GM06990 (cell line): ENCODE measurements at regions not wholly inside any gene's neighbourhood (a gene's known extent, or its start where the extent isn't known, plus 50 kb on each side); places are given as distances from the start of the nearest gene placed in this dataset.

Experiments used
- DNase-seq: peaks from one replicate; pipeline ENCODE4 v3.0.0-alpha.2; 2011; ENCODE audit not compliant: insufficient read length; ENCODE audit errors: extremely low read depth
- H3K27me3 ChIP-seq: replicated peaks from 2 replicates; pipeline ENCODE4 v1.6.0; 2011; ENCODE audit warnings: low read length; ENCODE audit not compliant: control insufficient read depth, insufficient read depth
- H3K36me3 ChIP-seq: 2 replicates; pipeline ENCODE4 v1.5.1; 2011; ENCODE audit warnings: low read length; ENCODE audit not compliant: control insufficient read depth, insufficient read depth
- H3K4me3 ChIP-seq: replicated peaks from 2 replicates; pipeline ENCODE4 v1.5.1; 2011; ENCODE audit warnings: low read depth, mild to moderate bottlenecking, control low read depth, low read length
- CTCF ChIP-seq: IDR thresholded peaks from 2 replicates; pipeline ENCODE4 v1.5.1; 2011; ENCODE audit warnings: low read length, control low read depth, mild to moderate bottlenecking, inconsistent platforms; ENCODE audit not compliant: insufficient read depth, poor library complexity, severe bottlenecking

- no peak for DNase-seq
- Histone ChIP-seq H3K4me3 (no peak overlapping the region), H3K27me3 (no peaks in the 10 kb centered on the region), H3K36me3 (no peaks in the 10 kb centered on the region)
- TF ChIP-seq CTCF: no peak
Observed at GRCh38 chr13:111402441-111402840, 82.0 kb downstream of the TEX29 start.

GRCh38 chr13:111403266-111403665 lies 82.8 kb downstream of the TEX29 start:
- Histone ChIP-seq H3K27me3 (no peaks in the 10 kb centered on the region), H3K36me3 (no peaks in the 10 kb centered on the region), H3K4me3 (no peak overlapping the region)
- no peak for TF ChIP-seq CTCF
- DNase-seq: no peak

GRCh38 chr13:111404746-111405145 lies 84.3 kb downstream of the TEX29 start:
- TF ChIP-seq CTCF: no peak
- Histone ChIP-seq H3K27me3 (no peaks in the 10 kb centered on the region), H3K36me3 (no peaks in the 10 kb centered on the region), H3K4me3 (no peak overlapping the region)
- no peak for DNase-seq

- H3K27me3 ChIP-seq: no peaks in the 10 kb centered on the region
- no peak for DNase-seq
Observed at GRCh38 chr13:111406636-111407035, 86.2 kb downstream of the TEX29 start.

GRCh38 chr13:111407381-111408131 lies 87.1 kb downstream of the TEX29 start:
- no peak for DNase-seq
- no peak for TF ChIP-seq CTCF
- no peaks in the 10 kb centered on the region for H3K36me3 ChIP-seq
- peaks cover 2% of the 10 kb centered on the region for H3K27me3 ChIP-seq
- H3K4me3 ChIP-seq: no peak overlapping the region

More at GRCh38 chr13:111406636-111407035, 86.2 kb downstream of the TEX29 start:
- Histone ChIP-seq H3K36me3 (no peaks in the 10 kb centered on the region), H3K4me3 (no peak overlapping the region)
- no peak for TF ChIP-seq CTCF
